ENCODE measurements at regions not wholly inside any gene's neighbourhood (a gene's known extent, or its start where the extent isn't known, plus 50 kb on each side); places are given as distances from the start of the nearest gene placed in this dataset.

DNA sequence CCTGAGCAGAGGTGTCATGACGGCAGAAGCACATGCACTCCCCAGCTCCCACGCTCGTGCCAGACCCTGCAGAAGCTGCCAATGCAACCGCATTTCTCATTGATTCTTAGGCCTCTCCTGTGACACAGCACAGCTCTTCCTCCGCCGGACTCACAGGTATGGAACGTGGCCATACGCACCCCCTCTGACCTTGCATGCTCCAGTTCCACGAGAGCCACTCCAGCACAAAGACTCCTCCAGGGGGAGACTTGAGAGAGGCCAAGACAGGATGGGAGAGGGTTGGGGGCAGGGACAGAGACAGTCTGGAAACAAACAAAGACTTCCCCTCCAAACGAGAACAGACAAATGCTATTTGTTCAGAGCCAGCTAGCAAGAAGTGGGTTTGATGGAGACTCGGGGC, 124.3 kb upstream of the PPP2R2D start:
- TF ChIP-seq, protein P1, sequence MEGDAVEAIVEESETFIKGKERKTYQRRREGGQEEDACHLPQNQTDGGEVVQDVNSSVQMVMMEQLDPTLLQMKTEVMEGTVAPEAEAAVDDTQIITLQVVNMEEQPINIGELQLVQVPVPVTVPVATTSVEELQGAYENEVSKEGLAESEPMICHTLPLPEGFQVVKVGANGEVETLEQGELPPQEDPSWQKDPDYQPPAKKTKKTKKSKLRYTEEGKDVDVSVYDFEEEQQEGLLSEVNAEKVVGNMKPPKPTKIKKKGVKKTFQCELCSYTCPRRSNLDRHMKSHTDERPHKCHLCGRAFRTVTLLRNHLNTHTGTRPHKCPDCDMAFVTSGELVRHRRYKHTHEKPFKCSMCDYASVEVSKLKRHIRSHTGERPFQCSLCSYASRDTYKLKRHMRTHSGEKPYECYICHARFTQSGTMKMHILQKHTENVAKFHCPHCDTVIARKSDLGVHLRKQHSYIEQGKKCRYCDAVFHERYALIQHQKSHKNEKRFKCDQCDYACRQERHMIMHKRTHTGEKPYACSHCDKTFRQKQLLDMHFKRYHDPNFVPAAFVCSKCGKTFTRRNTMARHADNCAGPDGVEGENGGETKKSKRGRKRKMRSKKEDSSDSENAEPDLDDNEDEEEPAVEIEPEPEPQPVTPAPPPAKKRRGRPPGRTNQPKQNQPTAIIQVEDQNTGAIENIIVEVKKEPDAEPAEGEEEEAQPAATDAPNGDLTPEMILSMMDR (IDR thresholded peaks at IDR 0.05), result no peak
- TF ChIP-seq POLR2A (IDR thresholded peaks at IDR 0.05), result no peak
